Daoy (cell line): ENCODE measurements at regions not wholly inside any gene's neighbourhood (a gene's known extent, or its start where the extent isn't known, plus 50 kb on each side); places are given as distances from the start of the nearest gene placed in this dataset.

ENCODE experiments used
- DNase-seq: peaks from one replicate; pipeline ENCODE4 v3.0.0-alpha.2; 2015; ENCODE audit warnings: low read depth

DNA sequence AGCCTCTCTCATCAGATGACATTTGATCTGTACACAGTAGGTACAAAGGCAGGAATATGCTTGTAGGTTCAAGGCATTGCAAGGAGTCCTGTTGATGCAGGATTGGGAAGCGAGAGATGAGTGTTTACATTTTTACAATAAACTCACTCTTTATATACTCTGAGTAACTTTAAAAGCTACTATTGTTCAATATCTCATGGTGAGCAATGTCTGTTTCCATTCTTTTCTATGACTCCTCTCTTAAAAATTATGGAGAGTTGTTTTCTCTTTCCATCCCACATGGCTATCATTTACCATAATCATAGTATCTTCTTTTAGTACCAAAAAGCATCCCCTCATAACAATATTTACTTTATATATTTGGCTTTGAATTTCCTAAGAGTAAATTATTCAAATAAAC, 314.0 kb upstream of the CDIN1 start:
- no peak for DNase-seq

DNA sequence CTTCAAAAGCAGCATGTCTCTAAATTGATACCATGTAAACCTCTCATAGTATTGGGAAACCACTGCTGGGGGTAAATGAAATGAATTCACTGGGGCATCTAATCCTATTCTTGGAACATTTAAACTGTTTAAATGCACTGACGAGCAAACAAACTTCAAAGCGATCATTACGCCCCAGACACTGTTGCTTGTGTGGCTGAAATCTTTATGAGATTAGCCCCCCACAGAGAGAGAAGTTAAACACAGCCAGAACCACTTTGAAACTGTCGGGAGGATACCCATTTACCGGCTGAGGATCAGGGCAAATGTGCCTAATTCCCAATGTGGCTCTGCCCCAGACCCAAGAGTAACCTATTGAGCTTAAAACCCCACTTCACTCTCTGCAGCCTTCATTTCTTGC, 308.4 kb upstream of the CDIN1 start:
- no peak for DNase-seq

DNA sequence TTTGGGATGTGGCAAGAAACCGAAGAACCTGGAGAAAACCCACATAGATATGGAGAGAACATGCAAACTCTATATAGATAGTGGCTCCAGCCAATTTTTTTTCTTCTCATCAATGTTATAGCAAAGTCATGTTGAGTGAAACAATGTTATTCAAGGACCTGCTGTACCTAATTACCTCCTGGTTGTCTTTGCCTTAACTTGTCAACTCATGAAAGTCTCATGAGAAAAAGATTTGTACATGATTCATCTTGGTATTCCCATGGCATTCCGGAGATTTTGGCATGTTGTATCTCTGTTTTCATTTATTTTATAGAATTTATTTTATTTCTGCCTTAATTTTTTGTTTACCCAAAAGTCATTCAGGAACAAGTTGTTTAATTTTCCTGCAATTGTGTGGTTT, 303.8 kb upstream of the CDIN1 start:
- no peak for DNase-seq

DNA sequence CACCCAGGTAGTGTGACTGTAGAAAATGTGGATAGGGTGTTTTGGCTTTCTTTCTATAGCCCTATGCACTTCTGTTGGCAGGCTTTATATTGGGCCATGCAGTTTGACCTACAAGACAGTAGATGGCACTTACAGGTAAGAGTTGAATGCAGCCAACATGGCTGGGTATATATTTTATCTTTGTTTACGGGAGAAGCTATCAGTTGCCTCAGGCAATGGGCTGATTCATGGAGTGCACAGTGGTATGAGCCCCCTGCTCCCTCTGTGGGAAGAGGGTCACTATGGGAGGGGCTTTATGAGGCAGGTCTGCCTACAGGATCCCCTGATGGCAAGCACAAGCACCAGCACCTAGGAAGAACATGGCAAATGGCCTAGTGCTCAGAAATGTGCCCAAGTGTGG, 301.2 kb upstream of the CDIN1 start:
- peak; percentile 62 for DNase-seq

GRCh38 chr15:36282821-36283220, 296.6 kb upstream of the CDIN1 start:
- DNase-seq: no peak

DNA sequence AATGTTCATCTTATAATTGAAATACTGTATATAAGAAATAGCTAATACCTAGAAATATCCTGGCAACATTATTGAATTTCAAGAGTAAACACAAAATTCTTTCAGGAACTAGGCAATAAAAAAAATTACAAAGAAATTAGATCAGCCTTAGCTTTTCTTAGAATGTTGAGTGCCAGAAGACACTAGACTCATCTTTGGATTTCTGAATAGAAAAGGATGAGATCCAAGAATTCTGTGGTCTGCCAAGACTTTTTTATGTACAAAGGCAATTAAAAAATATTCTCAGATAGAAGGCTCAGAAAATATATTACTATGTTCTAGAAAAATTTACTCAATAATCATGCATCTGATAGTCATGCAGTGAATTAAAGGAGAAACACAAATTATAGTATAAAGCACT, 294.5 kb upstream of the CDIN1 start:
- DNase-seq: no peak

DNA sequence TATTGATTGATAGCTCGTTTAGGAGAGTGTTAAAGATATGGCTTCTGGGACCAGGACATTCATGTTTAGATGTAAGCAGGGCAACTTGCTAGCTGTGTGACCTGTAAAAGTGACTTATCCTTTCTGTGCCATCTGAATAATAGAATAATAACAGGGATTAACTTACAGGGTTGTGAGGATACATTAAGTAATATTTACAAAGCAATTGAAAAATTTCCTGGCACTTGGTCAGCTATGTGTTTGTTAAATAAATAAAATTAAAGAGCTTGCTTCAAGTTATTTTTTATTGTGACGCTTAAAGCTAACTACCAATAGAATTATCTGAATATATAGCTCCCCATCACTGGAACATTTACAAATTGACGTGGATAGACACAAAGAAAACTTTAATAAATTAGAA, 287.9 kb upstream of the CDIN1 start:
- DNase-seq: no peak

DNA sequence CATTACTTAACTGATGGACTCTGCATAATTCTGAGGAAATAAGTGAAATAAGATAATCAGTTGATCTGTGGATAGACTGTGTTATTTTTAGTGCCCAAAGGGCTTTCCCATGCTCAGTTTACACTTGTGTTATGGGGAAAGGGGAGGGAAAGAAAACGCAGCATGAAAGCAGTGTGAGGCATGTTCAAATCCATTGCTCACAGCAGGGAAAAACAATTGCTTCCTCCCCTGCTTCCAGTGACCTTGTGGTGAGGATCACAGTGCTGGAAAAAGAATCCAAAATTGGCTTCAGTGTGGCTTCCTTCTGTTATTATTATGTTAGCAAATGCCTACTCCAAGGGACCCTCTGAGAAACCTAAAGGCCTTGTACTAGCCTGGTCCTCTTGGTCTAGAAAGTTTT, 285.1 kb upstream of the CDIN1 start:
- DNase-seq: peak; percentile 31

DNA sequence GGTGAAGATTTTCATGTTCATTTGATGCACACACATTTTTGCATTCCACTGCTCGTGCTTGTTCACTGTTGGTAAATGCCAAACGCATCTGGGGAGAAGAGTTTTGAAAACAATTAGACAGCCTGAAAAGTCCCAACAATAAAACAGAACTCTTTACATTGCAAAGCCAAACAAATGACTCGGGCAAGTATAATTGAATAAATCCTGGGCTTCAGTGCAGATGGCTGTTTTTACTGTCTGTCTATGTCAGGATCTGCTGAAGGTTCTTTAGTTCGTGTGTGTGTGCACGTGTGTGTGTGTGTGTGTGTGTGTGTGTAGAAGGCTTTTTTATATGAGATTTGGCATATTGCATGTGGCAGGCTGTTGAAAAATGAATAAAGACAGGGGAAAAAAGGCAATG, 277.5 kb upstream of the CDIN1 start:
- DNase-seq: no peak

GRCh38 chr15:36313021-36313420, 266.4 kb upstream of the CDIN1 start:
- peak; percentile 21 for DNase-seq

- DNase-seq: no peak
Observed at GRCh38 chr15:36313736-36314280, 265.6 kb upstream of the CDIN1 start.

DNA sequence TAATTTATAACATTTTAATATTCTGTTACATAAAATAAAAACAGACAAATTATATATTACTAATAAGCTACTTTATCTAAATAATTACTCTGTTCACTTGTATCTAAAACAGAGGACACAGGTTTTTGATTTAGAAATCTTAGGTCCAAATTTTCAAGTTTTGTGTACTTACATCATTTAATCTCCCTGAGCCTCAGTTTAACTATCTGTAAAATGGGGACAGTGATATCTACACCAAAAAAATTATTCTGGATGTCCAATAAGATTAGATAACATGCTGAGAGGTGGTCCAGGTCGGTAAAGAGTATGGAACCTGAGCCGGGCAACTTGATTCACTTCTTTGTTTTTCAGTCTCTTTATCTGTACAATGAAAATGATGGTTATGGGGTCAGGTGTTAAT, 263.8 kb upstream of the CDIN1 start:
- DNase-seq: no peak

GRCh38 chr15:36323615-36324014, 255.8 kb upstream of the CDIN1 start:
- peak; percentile 10 for DNase-seq

DNA sequence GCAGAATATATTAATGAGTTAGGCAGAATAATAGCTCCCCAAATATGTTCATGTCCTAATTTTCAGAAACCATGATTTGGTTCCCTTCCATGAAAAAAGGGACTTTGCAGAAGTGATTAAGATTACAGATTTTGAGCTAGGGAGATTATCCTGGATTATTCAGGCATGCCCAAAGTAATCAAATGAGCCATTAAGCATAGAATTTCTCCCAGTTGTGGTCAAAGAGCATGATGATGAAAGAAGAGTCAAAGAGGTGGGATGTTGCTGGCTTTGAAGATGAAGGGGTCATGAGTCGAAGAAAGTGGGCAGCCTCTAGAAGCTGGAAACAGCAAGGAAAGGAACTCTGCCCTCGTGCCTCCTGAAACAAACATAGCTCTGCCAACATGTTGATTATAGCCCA, 254.2 kb upstream of the CDIN1 start:
- no peak for DNase-seq

DNA sequence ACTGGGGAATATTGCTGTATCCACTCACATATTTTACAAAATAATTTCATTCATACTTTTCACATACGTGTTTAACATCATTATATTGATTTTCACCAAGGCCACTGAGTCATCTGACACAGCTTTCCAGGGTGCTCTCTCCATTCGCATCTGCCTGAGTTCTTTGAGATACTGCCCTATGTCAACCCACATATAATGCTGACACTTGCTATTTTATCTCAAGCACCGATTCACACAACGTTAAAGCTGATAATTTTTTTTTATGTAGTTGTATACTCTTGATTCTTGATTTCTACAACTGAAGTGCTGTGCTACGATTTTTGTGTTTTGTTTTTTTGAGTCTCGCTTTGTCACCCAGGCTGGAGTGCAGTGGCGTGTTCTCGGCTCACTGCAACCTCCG, 249.8 kb upstream of the CDIN1 start:
- DNase-seq: no peak

DNA sequence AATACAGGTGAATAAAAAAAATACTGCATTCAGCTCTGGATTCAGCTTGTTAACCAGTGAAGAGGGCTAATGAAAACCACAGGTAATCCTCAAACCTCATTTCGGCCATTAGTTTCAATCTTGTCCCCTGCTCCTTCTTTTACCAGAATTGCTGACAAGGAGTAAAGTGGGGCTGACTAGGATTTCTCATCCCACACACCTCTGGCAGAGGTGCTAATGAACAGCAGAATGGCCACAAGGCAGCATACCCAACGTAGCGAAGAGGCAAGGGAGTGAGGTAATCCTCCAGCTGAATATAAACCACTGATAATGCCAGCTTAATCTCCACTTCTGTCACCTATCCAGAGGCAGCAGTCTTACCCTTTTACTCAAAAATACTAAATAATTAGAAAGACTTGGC, 248.8 kb upstream of the CDIN1 start:
- DNase-seq: peak; percentile 47

DNA sequence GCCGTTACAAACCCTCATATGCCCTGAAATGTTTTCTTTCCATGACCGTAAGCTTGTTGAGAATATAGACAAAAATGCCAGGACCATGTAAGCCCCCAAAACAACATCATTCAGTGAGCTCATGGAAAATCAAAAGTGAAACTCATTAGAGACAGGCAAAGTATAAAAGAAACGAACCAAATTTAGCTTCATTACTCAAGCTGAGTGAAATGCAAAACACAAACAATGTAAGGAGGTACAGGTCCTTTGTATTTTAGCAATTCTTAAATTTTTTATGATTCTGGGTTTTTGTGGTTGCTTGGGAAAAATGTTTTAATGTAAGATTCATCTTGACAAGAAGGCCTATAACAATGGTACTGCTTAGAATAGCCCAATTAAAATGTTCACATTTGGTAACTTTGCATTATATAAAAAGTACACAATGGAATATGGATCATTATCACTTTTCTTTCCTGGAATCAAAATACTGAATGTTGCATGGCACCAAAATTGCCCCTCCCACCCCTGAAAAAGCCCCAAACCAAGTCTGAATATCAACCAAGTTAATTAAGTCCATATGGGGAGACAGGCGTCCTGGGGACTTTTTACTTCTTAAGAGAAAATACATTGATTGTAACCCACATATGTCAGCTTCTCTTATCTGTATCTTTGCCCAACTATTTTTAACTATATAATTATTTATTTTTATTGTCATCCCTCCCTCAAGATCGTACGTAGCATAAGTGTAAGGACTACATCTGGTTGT, 247.7 kb upstream of the CDIN1 start:
- peak; percentile 7 for DNase-seq

GRCh38 chr15:36332301-36332700, 247.1 kb upstream of the CDIN1 start:
- DNase-seq: peak; percentile 15

GRCh38 chr15:36332896-36333295, 246.5 kb upstream of the CDIN1 start:
- DNase-seq: no peak

DNA sequence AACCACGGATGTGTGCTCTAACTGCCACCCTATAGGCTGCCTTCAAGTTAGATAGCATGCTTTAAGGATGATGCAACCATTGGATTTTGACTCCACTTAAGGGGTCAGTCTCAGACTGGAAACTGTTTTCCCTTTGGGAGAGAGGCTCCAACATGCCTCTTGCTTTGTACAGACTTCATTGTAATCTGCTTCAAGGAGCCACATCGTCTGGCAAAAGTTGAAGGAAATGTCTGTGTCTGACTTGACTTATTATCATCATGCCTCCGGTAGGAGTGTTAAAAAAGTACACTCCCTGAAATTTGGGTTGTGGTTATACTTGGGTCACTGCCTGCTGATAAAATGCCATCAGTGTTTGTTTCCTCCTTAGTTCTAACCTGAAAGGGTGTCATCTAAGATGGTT, 245.4 kb upstream of the CDIN1 start:
- DNase-seq: peak; percentile 46

DNA sequence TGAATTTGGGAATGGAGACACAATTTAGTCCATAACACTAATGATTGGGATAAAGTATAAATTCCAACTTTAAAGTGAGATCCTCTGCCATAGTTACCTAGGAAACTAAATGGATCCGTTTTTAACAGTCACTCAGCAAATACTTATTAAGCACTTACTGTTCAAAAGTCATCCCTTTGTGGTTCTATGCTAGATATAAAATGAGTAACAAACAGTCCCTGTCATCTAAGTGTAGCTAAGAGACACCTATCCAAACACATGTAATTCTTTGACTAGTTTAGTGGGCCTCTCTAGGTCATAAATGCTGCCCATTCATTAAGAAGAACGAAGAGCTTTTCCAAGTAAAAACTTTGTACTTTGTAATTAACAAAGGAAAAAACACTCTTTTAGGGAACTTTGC, 244.2 kb upstream of the CDIN1 start:
- no peak for DNase-seq

GRCh38 chr15:36335659-36336058, 243.8 kb upstream of the CDIN1 start:
- no peak for DNase-seq

GRCh38 chr15:36344887-36345286, 234.5 kb upstream of the CDIN1 start:
- no peak for DNase-seq

DNA sequence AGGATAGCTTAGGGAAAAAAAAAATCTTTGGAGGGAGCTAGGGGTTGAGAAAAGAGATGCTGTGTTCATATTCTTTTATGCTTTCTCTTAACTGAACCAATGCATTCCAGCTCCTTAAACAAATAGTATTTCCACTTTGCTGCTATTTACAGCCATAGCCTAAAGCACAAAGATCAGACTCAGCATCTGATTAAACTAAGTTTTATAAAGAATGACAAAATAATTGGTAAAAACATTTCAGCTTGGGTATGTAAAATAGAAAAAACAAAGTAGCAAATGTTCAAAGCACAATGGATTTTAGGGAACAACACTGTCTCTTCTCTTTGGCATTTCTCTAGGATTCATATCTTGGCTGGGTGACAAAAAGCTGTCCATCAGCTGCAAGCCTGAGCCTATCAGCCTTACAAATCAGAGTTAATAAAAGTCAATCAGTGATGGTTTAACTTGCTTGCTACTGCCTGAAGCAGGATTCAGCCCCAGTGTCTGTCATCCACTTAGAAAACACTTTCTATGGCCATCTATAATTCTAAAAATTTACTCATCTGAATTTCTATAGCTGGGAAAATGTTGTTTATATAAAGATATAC, 232.1 kb upstream of the CDIN1 start:
- no peak for DNase-seq
